ENCODE measurements at regions not wholly inside any gene's neighbourhood (a gene's known extent, or its start where the extent isn't known, plus 50 kb on each side); places are given as distances from the start of the nearest gene placed in this dataset.
A peak's percentile ranks its signal among the peaks of the same experiment; 100 is the strongest.
"Not testable (repeated sequence)": the region's sequence is repeated elsewhere in the genome, so short reads cannot be mapped to it uniquely, and the experiment has no call there.

DNA sequence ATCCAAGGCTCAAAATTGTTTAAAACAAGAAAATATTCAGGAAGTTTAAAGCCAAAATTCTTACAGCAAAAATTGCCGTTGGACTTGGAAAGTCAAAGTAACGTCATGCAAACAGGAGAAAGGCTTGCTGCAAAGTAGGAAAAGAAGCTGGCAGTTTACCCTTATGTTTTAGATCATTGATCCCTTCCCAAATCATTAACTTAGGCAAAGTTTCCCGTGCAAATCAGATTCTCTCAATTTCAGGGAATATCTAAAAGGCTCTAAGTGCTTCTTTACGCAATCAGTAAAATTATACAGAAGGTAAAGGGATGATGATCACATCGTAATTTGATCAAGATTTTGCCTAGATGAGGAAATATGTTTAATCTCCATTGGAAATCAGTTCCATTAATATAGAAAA lies 197.5 kb downstream of the ALDH8A1 start:
- 30% methylated on average over 5 of the region's 5 CpGs for WGBS (ENCODE audit: insufficient coverage, low coverage, low lambda C conversion rate, missing lambda C conversion rate)
- no peak overlapping the region for H3K4me3 ChIP-seq
- ATAC-seq (peak; percentile 69 to 91 (median 80)), DNase-seq (no peak)
- intact Hi-C loops (cut with DNase I) = no loop called here
- H3K36me3 ChIP-seq = no peaks in the 10 kb centered on the region
- H3K27ac ChIP-seq = peak overlapping the region in 1 of 3 donors; percentile 33
- no peak for TF ChIP-seq POLR2A (IDR thresholded peaks at IDR 0.05)
- TF ChIP-seq, protein P1, sequence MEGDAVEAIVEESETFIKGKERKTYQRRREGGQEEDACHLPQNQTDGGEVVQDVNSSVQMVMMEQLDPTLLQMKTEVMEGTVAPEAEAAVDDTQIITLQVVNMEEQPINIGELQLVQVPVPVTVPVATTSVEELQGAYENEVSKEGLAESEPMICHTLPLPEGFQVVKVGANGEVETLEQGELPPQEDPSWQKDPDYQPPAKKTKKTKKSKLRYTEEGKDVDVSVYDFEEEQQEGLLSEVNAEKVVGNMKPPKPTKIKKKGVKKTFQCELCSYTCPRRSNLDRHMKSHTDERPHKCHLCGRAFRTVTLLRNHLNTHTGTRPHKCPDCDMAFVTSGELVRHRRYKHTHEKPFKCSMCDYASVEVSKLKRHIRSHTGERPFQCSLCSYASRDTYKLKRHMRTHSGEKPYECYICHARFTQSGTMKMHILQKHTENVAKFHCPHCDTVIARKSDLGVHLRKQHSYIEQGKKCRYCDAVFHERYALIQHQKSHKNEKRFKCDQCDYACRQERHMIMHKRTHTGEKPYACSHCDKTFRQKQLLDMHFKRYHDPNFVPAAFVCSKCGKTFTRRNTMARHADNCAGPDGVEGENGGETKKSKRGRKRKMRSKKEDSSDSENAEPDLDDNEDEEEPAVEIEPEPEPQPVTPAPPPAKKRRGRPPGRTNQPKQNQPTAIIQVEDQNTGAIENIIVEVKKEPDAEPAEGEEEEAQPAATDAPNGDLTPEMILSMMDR (IDR thresholded peaks at IDR 0.05) = no peak
- no peaks in the 10 kb centered on the region for H3K9me3 ChIP-seq
- peaks cover 0 to 10% (median 0%) of the 10 kb centered on the region in 4 donors for H3K4me1 ChIP-seq
- H3K27me3 ChIP-seq = no peaks in the 10 kb centered on the region

DNA sequence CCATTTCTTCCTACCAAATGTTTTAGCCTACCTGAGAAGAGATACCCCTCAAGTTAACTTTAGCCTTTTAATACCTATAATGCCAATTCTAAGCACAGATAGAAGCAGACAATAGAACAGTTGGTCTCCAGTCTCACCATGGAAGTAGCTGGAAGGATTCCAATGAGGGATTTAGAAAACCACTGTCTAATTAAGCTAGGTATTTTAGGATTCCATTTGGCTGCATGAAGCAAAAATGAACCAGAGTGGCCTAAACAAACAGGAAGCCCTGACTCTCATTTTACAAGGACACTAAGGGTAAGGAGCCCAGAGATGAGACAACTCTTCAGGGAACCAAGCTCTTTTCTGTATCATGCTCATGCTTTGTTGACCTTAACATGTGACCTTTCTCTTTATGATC lies 199.2 kb downstream of the ALDH8A1 start:
- TF ChIP-seq POLR2A (IDR thresholded peaks at IDR 0.05) = no peak
- TF ChIP-seq, protein P1 (IDR thresholded peaks at IDR 0.05) = no peak
- Histone ChIP-seq H3K4me3 (no peak overlapping the region), H3K27ac (no peak overlapping the region), H3K27me3 (no peaks in the 10 kb centered on the region), H3K36me3 (no peaks in the 10 kb centered on the region), H3K9me3 (no peaks in the 10 kb centered on the region), H3K4me1 (peaks cover 0 to 10% (median 0%) of the 10 kb centered on the region in 4 donors)
- ATAC-seq = no peak
- DNase-seq = no peak
- intact Hi-C loops (cut with DNase I) = no loop called here

DNA sequence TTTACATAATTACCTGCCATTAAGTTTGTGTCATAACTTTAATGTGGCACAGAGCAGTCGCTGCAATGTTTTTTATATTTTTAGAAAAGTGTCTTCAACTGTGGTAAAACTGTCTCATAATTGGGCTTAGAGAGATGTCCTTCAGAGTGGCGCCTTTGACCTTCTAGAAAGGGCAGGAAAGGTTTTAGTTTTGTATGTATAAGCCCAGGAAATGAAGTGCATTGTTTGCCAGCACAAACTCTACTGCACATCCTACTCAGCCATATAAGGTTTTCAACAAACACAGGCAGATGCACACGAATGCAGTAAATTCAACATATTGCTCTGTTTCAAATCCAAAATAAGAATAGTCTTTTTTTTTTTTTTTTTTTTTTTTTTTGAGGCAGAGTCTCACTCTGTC lies 201.4 kb downstream of the ALDH8A1 start:
- Histone ChIP-seq H3K4me1 (peaks cover 0 to 10% (median 2%) of the 10 kb centered on the region in 4 donors), H3K27me3 (no peaks in the 10 kb centered on the region), H3K27ac (no peak overlapping the region), H3K36me3 (no peaks in the 10 kb centered on the region), H3K4me3 (no peak overlapping the region), H3K9me3 (no peaks in the 10 kb centered on the region)
- whole genome bisulfite sequencing (ENCODE audit: insufficient coverage, low coverage, low lambda C conversion rate, missing lambda C conversion rate) = 69% methylated on average over 3 of the region's 3 CpGs
- DNase-seq (no peak), ATAC-seq (peak in 1 of 4 donors; percentile 51)
- intact Hi-C loops (cut with DNase I) = no loop called here
- TF ChIP-seq, protein P1 (IDR thresholded peaks at IDR 0.05) = no peak
- TF ChIP-seq POLR2A (IDR thresholded peaks at IDR 0.05) = no peak

DNA sequence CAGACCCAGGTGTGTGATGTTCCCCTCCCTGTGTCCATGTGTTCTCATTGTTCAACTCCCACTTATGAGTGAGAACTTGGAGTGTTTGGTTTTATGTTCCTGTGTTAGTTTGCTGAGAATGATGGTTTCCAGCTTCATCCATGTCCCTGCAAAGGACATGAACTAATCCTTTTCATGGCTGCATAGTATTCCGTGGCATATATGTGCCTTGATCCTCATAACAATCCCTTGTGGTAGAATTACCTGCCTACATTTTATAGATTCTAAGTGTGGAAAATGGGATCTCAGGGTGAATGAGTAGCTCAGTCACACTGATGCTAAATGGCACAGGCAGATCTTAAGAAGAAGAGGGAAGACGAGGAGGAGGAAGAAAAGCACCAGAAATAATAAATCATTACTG lies 202.7 kb downstream of the ALDH8A1 start:
- WGBS (ENCODE audit: insufficient coverage, low coverage, low lambda C conversion rate, missing lambda C conversion rate) = 87% methylated on average over 2 of the region's 2 CpGs
- H3K27ac ChIP-seq; H3K9me3 ChIP-seq; H3K27me3 ChIP-seq; H3K4me3 ChIP-seq; intact Hi-C loops (cut with DNase I); H3K4me1 ChIP-seq; DNase-seq; H3K36me3 ChIP-seq; ATAC-seq: not testable (repeated sequence)

DNA sequence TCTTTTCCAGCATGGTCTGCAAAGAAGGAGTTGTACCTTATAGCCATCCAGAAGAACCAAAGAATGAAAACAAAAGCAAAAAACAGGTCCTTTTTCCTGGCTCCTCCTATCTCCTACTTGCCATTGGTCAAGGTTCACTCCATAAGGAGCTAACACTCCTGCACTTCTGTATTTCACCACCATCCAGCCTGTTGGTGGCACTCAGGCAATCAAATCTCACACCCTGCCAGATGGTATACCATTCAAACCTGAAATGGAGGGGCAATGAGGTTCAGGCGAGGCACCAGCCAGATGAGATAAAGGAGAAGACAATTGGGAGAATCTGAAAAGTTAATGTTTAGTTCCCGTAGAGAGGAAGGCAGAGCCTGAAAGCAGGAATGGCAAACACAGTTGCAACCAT lies 203.8 kb downstream of the ALDH8A1 start:
- H3K27me3 ChIP-seq = no peaks in the 10 kb centered on the region
- DNase-seq = no peak
- TF ChIP-seq POLR2A (IDR thresholded peaks at IDR 0.05) = no peak
- TF ChIP-seq, protein P1 (IDR thresholded peaks at IDR 0.05) = no peak
- no peaks in the 10 kb centered on the region for H3K9me3 ChIP-seq
- intact Hi-C loops (cut with DNase I) = no loop called here
- 71% methylated on average over 2 of the region's 2 CpGs for WGBS (ENCODE audit: insufficient coverage, low coverage, low lambda C conversion rate, missing lambda C conversion rate)
- no peak overlapping the region for H3K27ac ChIP-seq
- H3K4me1 ChIP-seq = peaks cover 0 to 5% (median 0%) of the 10 kb centered on the region in 4 donors
- no peak overlapping the region for H3K4me3 ChIP-seq
- ATAC-seq = no peak
- H3K36me3 ChIP-seq = no peaks in the 10 kb centered on the region

DNA sequence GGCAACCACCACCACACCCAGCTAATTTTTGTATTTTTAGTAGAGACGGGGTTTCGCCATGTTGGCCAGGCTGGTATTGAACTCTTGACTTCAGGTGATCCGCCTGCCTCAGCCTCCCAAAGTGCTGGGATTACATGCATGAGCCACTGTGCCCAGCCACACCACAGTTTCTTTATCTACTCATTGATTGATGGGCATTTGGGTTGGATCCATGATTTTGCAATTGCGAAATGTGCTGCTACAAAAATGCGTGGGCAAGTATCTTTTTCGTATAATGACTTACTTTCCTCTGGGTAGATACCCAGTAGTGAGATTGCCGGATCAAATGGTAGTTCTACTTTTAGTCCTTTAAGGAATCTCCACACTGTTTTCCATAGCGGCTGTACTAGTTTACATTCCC lies 204.7 kb downstream of the ALDH8A1 start:
- H3K27ac ChIP-seq; H3K9me3 ChIP-seq; H3K36me3 ChIP-seq; H3K4me3 ChIP-seq; intact Hi-C loops (cut with DNase I); H3K4me1 ChIP-seq; H3K27me3 ChIP-seq: not testable (repeated sequence)
- ATAC-seq = peak in 3 of 4 donors; percentile 48 to 84 (median 67)
- DNase-seq = peak in 2 of 3 donors; percentile 31 to 54
- WGBS (ENCODE audit: insufficient coverage, low coverage, low lambda C conversion rate, missing lambda C conversion rate) = 39% methylated on average over 5 of the region's 8 CpGs

All from right lobe of liver (tissue), 6 donors.